SK-N-MC (cell line): ENCODE measurements at regions not wholly inside any gene's neighbourhood (a gene's known extent, or its start where the extent isn't known, plus 50 kb on each side); places are given as distances from the start of the nearest gene placed in this dataset.

Experiments used
- EZH2 ChIP-seq: fragments of 200-600 bp; sonication (generic); IDR thresholded peaks from one replicate; pipeline ENCODE4 v1.6.1; 2017; ENCODE audit warnings: antibody characterized with exemption
- POLR2AphosphoS5 ChIP-seq: IDR thresholded peaks from 2 replicates; pipeline ENCODE4 v1.6.1; 2012; ENCODE audit warnings: mild to moderate bottlenecking, low read depth, low read length, borderline replicate concordance

DNA sequence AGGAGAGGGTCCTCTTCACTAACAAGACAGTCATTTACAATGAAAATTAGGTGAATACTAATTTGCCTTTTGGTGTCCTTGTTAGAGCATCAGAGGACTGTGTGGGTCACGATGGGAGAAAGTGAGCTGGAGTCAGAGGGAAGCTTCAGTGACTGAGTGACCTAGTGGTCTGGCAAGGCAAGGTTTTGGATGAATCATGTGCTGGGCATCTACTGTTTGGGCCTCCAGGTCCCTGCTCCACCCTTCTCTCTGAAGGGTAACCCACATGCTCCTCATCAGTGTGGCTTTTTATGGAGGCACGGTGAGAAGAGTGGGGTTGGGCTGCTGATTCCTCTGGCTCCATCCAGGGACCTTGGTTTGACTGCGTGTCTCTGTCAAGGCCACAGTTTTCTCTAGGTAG is 60.5 kb upstream of the EXOC2 start:
- TF ChIP-seq EZH2 (no peak), POLR2AphosphoS5 (no peak)
